ENCODE measurements at regions not wholly inside any gene's neighbourhood (a gene's known extent, or its start where the extent isn't known, plus 50 kb on each side); places are given as distances from the start of the nearest gene placed in this dataset.
A peak's percentile ranks its signal among the peaks of the same experiment; 100 is the strongest.

DNA sequence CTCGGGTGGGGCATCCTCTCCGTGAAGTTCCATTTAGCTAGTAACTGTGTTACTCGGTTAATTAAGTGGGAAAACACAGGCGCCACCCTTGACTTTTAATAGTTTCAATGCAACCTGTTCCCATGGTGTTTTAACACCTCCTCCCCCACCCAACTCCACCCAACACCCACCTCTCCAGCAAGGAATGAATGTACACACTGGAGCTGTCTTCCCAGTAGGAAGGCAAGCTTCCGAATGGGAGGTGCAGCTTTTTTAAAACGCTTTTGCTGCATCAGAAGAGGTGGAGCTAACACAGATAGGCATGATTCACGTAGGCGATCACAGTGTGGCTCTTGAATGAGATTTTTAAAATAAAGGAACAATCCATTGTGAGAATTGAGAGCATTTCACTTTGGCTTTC is 73.8 kb upstream of the AGAP1 start:
- Histone ChIP-seq H3K4me1 (ENCODE audit: control insufficient read depth in 2 of 3, insufficient read depth in 2 of 3, low read depth in 1 of 3, low read length in 3 of 3) (no peaks in the 10 kb centered on the region), H3K27ac (ENCODE audit: low read depth in 2 of 2, low read length in 2 of 2) (no peak overlapping the region), H3K9ac (ENCODE audit: low read length in 3 of 3) (no peak overlapping the region), H3K4me3 (ENCODE audit: low read length in 3 of 3) (no peak overlapping the region), H3K9me3 (ENCODE audit: control insufficient read depth in 2 of 3, insufficient read depth in 1 of 3, low read length in 3 of 3) (peaks cover 0 to 10% (median 4%) of the 10 kb centered on the region in 3 donors), H3K36me3 (ENCODE audit: control insufficient read depth in 2 of 3, insufficient read depth in 3 of 3, low read length in 3 of 3) (no peaks in the 10 kb centered on the region), H3K27me3 (ENCODE audit: control insufficient read depth, insufficient read depth, low read length) (no peaks in the 10 kb centered on the region)
- no peak for FAIRE-seq
- intact Hi-C loops (cut with DNase I) = no loop called here
- peak in 2 of 5 donors; percentile 21 for DNase-seq
- TF ChIP-seq, protein P1, sequence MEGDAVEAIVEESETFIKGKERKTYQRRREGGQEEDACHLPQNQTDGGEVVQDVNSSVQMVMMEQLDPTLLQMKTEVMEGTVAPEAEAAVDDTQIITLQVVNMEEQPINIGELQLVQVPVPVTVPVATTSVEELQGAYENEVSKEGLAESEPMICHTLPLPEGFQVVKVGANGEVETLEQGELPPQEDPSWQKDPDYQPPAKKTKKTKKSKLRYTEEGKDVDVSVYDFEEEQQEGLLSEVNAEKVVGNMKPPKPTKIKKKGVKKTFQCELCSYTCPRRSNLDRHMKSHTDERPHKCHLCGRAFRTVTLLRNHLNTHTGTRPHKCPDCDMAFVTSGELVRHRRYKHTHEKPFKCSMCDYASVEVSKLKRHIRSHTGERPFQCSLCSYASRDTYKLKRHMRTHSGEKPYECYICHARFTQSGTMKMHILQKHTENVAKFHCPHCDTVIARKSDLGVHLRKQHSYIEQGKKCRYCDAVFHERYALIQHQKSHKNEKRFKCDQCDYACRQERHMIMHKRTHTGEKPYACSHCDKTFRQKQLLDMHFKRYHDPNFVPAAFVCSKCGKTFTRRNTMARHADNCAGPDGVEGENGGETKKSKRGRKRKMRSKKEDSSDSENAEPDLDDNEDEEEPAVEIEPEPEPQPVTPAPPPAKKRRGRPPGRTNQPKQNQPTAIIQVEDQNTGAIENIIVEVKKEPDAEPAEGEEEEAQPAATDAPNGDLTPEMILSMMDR (IDR thresholded peaks at IDR 0.05; ENCODE audit: borderline replicate concordance, extremely low read depth, insufficient read depth) = no peak

DNA sequence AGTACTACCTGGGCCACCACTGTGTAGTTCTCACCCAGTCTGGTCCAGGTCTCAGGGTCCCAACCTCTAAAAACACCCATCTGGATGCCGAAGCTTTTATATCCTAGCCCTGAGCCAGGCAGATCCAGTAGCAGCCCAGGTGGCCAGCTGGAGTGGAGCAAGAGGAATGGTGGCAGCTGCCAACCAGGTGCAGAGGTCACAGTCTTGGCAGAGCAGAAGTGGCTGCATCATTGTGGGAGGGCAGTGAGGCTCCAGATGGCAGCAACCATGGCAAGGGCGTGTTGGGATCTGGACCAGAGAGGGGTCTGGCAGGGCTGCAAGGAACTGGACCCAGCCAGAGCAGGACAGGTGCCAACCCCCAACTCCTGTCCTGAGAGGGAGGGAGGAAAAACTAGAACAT is 72.2 kb upstream of the AGAP1 start:
- H3K4me1 ChIP-seq (ENCODE audit: control insufficient read depth in 2 of 3, insufficient read depth in 2 of 3, low read depth in 1 of 3, low read length in 3 of 3) = no peaks in the 10 kb centered on the region
- H3K9me3 ChIP-seq (ENCODE audit: control insufficient read depth in 2 of 3, insufficient read depth in 1 of 3, low read length in 3 of 3) = peaks cover 0 to 10% (median 4%) of the 10 kb centered on the region in 3 donors
- no peak overlapping the region for H3K9ac ChIP-seq (ENCODE audit: low read length in 3 of 3)
- intact Hi-C loops (cut with DNase I) = no loop called here
- no peak for FAIRE-seq
- no peaks in the 10 kb centered on the region for H3K27me3 ChIP-seq (ENCODE audit: control insufficient read depth, insufficient read depth, low read length)
- no peak overlapping the region for H3K4me3 ChIP-seq (ENCODE audit: low read length in 3 of 3)
- no peaks in the 10 kb centered on the region for H3K36me3 ChIP-seq (ENCODE audit: control insufficient read depth in 2 of 3, insufficient read depth in 3 of 3, low read length in 3 of 3)
- DNase-seq = no peak
- no peak overlapping the region for H3K27ac ChIP-seq (ENCODE audit: low read depth in 2 of 2, low read length in 2 of 2)
- TF ChIP-seq, protein P1 (IDR thresholded peaks at IDR 0.05; ENCODE audit: borderline replicate concordance, extremely low read depth, insufficient read depth) = no peak

DNA sequence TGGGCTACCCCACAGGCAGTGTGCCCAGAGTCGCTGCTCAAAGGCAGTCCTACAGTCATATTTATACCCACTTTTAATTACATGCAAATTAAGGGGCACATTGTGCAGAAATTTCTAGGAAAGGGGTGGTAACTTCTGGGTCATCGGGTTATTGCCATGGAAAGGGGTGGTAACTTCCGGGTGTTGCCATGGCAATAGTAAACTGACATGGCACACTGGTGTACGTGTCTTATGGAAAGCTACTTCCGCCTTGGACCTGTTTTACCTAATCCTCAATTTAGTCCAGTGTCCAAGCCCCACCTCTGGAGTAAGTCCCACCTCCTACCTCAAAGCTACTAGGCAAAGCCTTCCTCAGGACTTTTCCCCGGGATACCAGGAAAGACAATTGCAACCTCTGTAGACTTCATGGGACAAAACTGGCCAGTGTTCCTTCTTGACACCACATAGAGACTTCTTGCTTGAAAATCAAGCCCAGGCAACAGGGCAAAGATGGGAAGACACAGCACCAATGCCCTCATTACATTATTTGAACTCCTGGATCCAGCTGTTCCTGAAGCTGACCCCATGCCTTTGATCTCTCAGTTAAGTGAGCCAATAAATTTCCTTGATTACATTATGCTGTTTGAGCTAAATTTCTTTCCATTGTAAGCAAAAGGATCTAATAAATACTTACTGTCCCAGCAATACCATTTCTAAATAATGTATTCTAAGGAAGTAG is 63.3 kb upstream of the AGAP1 start:
- H3K9ac ChIP-seq (ENCODE audit: low read length in 3 of 3) = no peak overlapping the region
- no peak overlapping the region for H3K4me3 ChIP-seq (ENCODE audit: low read length in 3 of 3)
- H3K9me3 ChIP-seq (ENCODE audit: control insufficient read depth in 2 of 3, insufficient read depth in 1 of 3, low read length in 3 of 3) = no peaks in the 10 kb centered on the region
- peaks cover 0 to 15% (median 7%) of the 10 kb centered on the region in 3 donors for H3K4me1 ChIP-seq (ENCODE audit: control insufficient read depth in 2 of 3, insufficient read depth in 2 of 3, low read depth in 1 of 3, low read length in 3 of 3)
- FAIRE-seq = no peak
- TF ChIP-seq, protein P1 (IDR thresholded peaks at IDR 0.05; ENCODE audit: borderline replicate concordance, extremely low read depth, insufficient read depth) = no peak
- H3K36me3 ChIP-seq (ENCODE audit: control insufficient read depth in 2 of 3, insufficient read depth in 3 of 3, low read length in 3 of 3) = no peaks in the 10 kb centered on the region
- H3K27ac ChIP-seq (ENCODE audit: low read depth in 2 of 2, low read length in 2 of 2) = no peak overlapping the region
- no peak for DNase-seq
- no peaks in the 10 kb centered on the region for H3K27me3 ChIP-seq (ENCODE audit: control insufficient read depth, insufficient read depth, low read length)
- intact Hi-C loops (cut with DNase I) = no loop called here
